ENCODE measurements at regions not wholly inside any gene's neighbourhood (a gene's known extent, or its start where the extent isn't known, plus 50 kb on each side); places are given as distances from the start of the nearest gene placed in this dataset.

DNA sequence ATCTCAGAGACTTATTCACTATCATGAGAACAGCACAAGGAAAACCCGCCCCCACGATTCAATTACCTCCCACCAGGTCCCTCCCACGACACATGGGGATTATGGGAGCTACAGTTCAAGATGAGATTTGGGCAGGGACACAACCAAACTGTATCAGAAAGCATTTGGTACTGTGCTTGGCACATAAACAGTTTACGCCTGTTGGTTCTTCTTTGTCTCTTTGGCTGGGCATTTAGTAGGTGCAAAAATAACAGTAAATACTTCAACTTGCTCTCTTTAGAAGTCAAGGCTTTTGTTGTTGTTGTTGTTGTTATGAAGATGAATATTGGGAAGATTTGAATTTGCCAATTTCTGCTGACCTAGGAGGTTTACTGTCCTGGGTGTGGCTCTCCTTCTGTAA, 175.4 kb upstream of the IGSF21 start:
- DNase-seq (ENCODE audit: low read depth in 2 of 2), result no peak

DNA sequence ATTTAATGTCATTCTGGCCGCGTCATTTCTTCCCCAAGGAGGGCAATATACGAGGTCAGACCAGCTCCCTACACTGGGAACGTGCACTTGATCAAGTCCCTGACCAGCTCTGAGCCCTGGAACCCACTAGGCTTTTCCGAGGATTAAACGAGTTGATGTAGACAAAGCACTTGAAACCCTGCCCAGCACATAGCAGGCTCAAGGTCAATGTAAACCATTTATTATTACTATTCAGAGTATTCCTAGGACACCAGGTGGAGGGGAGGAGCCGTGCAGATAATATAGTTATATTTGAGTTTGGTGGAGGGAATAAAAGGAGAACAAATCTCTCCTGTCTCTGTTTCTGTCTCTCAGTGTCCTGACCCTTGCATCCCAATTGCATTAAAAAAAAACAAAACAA, 174.1 kb upstream of the IGSF21 start:
- no peak for DNase-seq (ENCODE audit: low read depth in 2 of 2)

DNA sequence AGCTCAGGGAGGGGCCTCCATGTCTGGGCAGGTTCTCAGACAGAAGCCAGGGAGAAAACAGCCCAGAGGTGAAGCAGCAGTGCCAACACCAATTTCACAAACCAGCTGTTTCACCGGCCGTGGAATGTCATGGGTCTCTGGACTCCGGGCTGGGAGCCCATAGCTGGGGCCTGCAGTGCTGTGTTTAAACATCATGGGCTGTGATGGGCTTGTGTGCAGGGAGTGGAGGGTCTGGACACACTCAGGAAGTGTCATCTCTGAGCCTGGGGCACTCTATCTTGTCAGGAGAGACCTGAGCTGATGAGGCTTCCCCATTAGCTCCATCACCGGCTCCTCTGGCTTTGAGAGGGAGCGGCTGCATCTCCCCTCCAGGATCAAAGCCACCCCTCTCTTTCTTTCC, 173.6 kb upstream of the IGSF21 start:
- DNase-seq (ENCODE audit: low read depth in 2 of 2), result no peak

DNA sequence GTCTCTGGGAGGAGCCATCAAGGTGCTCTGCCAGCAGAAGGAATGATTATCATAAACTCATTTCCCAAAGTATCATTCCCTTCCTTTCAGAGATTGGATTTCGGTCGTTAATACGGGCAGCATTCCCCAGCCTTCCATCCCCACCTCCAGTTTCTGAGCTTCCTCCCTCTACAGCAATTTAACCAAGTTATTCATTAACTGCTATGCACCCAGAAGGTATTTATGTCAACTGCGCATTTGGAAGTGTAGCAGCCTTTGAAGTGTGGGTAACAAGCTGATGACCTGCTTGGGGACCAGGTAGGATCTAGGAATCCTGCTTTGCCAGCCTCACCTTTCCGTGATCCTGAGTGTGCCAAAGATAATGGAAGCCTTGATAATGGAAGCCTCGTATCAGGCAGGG, 172.4 kb upstream of the IGSF21 start:
- DNase-seq (ENCODE audit: low read depth in 2 of 2), result no peak

DNA sequence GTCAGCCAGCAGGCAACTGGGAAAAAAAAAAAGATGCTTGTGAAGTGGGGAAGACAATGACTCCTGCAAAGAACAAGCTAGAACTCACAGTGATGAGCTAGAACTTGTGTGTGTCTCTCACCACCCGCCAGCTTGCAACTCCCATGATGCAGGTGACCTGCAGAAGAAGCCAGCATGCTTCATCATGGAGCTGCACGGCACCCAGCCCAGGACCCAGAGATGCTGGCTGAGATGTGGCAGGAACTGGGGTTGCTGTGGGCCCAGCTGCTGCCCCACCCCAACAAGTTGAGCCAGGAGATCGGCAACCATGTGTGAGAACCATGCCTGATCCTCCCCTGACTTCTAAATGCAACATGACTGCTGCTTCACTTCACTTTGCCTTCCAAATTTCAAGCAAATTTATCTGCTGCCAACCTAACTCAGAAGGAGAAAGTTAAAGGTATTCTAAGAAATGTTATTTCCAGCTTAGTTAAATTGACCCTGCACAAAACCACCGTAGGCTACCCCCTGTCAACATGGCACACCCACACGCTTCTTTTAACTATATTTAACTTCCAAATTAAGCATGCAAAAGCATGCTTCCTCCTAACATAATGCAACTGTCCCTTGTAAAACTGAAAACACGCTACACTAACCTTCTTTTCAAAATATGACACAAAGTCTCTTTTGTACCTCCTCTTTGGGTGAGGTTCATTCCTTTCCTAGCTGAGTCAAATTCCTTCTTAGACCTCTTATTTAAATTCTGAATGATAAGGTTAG, 166.0 kb upstream of the IGSF21 start:
- DNase-seq (ENCODE audit: low read depth in 2 of 2), result no peak

DNA sequence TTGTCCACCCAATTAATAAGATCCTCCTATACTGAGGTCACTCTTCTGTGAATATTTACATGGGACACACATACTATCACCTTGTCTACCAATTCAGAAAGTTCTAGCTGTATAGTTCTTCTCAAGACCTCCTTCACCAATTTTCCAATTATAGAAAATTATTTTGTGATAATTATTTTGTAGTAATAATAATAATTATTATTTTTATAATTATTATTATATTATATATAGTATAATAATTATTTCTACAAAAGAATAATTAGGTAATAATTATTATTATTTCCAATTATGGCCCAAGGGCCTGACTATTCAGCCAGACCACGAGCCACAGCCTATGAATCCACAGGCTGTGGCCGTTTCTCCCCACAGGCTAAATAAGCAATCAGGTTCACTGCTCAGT, 164.1 kb upstream of the IGSF21 start:
- no peak for DNase-seq (ENCODE audit: low read depth in 2 of 2)

DNA sequence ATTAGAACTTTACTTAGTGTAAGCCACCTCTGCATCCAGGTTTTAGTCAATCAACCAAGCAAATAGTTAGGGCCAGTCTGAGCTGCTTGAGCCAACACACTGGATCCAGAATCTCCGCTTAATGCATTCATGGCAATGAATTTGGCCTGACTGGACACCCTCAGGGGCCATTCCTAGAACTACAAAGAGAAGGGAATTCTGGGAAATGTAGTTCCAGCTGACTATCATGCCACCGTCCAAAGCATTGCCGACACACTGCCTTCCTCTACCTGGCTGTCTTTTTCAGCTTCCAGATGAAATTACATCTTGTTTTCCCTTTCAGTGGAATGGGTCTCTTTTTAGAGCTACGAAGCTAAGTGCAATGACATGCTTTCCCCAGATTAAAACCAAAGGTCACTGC, 163.0 kb upstream of the IGSF21 start:
- DNase-seq (ENCODE audit: low read depth in 2 of 2), result no peak

DNA sequence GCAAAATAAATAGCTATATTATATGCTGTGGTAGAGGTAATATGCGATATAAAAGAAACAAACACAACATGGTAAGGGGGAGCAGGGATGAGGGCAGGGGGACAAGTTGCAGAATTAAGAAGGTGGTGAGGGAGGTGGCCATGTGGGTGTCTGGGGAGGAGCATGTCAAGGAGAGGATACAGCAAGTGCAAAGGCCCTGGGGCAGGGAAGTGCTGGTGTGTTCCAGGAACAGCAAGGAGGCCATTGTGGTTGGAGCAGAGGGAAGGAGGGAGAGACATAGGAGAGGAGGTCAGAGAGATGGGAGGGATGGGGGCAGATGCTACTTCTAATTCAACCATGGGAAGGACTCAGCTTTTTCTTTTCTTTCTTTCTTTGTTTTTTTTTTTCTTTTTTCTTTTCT, 161.2 kb upstream of the IGSF21 start:
- DNase-seq (ENCODE audit: low read depth in 2 of 2), result no peak

DNA sequence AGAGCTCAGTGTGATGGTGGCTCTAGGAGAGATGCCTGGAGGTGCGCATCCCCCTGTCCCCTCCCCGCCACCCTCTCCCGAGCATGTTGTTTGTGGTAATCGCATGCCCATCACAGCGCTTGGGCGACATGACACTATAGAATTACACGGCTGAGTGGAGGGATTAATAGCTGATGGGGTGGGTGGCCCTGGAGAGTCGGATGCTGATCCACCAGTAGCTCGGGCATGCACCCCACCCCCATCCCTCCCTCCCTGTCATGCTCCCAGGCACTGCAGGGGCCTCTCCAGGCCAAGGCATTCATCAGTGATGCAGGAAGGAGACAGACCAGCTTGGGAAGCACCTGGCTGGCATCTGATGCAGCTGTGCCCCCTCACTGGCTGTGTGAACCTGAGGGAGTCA, 159.0 kb upstream of the IGSF21 start:
- DNase-seq (ENCODE audit: low read depth in 2 of 2), result no peak

DNA sequence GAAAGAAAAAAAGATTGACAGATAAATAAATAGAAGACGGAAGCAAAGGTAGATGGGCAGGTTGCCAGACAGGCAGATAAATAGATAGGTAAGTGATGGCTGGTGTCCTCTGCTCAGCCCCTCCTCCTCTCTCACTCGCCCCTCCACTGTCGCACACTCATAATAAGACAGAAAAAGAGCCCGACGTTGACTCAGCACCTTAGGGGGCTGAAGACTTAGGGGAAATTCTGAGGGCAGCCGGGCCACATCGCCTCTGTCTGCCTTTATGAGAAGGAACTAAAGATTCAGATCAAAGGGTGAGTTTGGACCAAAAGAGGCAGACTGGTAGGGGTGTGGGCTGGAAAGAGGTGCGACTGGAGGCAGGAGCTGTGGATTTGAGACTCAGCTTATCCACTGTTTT, 158.1 kb upstream of the IGSF21 start:
- no peak for DNase-seq (ENCODE audit: low read depth in 2 of 2)

DNA sequence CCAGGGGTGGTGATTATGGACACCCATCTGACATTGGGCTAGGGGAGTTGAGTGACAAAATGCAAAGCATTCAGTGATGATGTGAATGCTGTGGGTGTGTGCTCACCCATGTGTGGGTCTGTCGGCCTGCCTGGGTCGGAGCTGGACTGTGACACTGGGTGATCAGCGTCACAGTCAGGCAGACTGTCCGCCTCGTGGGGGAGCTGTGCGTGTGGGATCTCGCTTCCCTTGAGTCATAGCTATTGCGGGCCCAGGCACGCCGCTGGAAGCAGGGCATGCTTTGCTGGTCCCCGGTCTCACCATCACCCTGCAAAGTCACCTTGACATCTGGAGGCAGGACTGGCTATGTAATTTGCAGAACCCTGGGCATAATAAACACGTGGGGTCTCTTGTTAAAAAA, 156.9 kb upstream of the IGSF21 start:
- no peak for DNase-seq (ENCODE audit: low read depth in 2 of 2)

DNA sequence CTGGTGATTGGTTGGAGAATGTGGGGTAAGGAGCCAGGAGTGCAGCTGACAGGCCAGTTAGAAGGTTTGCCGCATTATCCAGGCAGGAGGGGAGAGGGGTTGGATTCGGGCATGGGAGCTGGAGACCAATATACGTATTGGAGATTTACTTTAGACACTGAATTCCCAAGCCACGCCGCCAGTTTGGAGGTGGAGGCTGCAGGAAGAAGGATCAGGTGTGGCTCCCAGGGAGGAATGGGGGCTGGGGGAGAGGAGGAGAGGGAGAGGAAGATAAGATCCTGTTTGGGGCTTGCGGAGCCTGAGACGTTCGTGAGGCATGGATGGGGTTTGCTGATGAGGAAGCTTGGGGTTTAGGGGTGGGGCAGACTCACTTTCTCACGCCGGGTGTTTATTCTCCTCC, 155.1 kb upstream of the IGSF21 start:
- no peak for DNase-seq (ENCODE audit: low read depth in 2 of 2)

DNA sequence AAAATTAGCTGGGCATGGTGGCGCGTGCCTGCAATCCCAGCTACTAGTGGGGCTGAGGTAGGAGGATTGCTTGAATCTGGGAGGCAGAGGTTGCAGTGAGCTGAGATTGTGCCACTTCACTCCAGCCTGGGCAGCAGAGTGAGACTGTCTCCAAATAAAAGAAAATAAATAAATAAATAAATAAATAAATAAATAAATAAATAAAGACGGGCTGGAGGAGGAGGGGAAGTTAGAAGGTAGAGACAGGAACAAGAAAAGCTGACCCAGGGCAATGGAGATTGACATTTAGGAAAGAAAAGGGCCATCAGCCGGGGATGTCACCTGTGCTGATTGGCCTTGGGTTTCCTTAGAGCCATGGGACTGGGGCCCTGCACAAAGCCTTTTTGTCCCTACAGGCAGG, 153.7 kb upstream of the IGSF21 start:
- DNase-seq (ENCODE audit: low read depth in 2 of 2), result no peak

DNA sequence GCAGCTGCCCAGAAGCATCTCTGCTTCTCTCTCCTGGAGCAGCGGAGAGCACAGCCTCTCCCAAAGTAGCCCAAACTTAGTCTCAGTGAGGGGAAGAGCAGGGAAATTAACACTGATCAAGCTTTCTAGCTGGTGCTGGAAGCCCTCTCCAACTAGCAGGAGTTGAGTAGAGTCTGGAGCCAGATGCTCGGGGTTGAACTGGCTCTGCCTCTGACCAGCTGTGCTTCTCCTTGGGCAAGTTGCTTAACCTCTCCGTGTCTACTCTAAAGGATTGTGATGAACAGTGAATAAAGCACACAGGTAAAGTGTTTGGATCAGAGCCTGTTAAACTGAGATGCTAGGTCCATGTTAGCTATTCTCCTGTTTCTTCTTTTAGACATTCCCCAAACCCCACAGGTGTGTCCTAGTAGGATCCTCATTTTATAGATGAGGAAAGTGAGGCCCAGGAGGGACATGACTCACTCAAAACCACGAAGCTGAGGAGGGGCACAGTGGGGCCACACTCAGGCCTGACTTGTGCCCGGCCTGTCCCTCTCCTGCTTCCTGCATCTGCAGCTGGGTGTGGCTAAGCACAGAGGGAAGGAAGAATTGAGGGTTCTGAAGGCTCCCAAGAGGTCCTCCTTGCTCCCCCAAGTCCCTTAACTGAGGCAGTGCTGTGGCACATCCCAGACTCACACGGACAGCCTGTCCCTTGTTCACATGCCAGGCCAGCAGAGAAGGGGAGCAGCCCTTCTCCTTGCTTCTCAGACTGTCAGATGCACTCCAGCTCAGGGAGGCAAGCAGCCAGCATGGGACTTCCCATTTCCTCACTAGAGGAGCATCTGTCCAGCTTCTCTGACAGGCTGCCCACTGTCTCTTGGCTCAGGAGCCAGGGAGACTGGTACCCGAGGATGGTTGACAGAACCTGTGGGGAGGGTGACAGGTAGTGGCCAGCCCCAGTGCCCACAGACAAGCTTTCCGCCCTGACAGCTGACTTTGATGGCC, 152.0 kb upstream of the IGSF21 start:
- DNase-seq (ENCODE audit: low read depth in 2 of 2), result no peak

DNA sequence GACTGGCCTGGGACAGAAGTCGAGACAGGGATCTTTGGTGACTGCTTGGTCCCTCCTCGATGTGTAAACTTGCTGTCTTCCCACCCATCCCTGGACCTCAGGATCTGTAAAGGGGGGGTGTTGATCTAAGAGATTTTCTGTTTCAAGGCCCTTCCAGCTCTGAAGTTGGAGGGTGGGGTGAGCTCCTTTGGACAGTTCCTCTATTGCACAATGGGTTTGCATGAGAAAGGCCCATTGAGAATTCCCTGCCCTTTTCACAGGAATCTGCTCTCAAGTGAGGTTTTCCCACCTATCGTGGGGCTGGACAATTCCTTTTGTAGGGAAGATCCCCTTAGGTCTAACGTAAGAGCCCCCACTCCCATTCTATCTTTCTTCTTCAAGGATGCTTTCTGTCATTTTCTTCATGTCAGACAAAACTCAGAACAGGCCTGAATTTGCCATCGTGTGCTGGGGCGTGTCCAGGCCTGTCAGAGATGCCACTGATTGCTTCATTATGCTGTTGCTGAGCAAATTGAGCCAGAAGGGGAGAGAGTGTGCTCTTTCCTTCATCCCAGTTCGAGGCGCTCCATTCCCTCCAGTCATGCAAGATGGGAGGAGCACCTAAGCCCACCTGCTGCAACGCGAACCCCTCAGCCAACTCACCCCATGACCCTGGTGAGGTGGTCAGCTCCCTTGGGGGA, 149.9 kb upstream of the IGSF21 start:
- no peak for DNase-seq (ENCODE audit: low read depth in 2 of 2)

DNA sequence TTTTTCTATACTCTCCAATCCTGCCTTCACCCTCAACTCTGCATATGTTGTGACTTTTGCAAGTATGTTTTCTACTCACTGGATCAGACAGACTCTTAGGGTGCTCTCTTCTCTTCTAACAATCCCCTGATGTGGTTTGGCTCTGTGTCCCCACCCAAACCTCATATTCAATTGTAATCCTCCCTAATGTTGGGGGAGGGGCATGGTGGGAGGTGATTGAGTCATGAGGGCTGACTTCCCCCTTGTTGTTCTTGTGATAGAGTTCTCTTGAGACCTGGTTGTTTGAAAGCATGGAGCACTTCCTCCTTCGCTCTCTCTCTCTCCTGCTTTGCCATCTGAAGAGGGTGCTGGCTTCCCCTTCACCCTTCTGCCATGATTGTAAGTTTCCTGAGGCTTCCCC, 148.9 kb upstream of the IGSF21 start:
- DNase-seq (ENCODE audit: low read depth in 2 of 2), result no peak

DNA sequence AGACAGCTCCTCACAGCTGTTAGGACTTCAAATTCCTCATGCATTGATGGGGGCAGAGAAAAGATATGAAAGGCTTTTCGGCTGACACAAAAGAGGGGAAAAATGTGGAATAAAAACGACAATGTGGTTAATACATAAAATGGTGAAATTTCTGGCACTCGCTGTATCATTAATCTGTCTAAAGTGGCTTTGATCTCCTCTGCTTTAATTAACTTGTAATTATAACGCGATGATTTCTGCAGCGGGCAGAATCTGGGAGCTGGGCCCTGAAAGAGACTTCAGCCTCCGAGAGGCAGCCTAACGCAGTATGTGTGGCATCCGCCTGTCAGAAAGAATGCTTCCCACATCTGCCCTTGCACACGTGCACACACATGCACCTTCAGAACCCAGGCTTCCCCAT, 144.1 kb upstream of the IGSF21 start:
- DNase-seq (ENCODE audit: low read depth in 2 of 2), result no peak

DNA sequence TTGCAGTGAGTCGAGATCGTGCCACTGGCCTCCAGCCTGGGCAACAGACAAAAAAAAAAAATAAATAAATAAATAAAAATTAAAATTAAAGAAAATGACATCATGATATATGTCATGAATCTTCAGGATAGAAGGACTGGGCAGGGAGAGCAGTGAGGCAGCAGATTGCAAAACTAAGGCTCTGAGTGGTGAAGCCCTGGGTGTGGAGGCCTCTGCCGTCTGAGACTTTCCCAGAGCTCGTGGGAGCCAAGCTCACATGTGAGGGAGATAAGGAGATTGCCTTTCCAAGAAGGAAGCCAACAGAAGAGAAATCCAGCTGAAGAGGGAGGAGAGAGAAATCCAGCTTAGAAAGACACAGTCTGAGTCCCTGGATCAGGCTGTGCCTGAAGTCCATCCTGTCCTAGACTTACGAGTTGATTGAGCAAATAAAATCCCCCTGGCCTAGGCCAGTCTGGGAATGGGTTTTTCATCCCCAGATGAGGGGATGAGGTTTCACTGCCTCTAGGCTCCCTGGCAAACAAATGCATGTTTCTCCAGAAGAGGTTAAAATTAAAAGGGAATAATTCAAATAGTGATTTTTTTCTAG, 142.0 kb upstream of the IGSF21 start:
- no peak for DNase-seq (ENCODE audit: low read depth in 2 of 2)

DNA sequence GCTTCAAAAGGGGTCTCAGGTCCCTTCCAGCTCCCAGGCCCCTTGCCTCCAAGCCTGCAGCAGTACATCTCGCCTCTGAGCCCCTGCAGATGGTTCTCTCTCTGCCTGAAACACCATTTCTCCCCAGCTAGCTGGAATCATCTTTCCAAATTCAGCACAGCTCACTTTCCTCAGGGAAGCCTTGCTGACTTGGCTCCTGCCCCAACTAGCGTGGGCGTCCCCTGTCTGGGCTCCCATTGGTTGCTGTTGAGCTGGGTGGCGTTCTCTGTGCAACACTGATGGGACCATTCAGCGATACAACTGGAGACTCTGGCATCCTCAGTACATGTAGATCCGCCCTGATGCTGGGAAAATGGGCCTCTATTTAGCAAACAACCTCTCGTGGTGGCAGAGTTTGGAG, 141.3 kb upstream of the IGSF21 start:
- DNase-seq (ENCODE audit: low read depth in 2 of 2), result no peak

DNA sequence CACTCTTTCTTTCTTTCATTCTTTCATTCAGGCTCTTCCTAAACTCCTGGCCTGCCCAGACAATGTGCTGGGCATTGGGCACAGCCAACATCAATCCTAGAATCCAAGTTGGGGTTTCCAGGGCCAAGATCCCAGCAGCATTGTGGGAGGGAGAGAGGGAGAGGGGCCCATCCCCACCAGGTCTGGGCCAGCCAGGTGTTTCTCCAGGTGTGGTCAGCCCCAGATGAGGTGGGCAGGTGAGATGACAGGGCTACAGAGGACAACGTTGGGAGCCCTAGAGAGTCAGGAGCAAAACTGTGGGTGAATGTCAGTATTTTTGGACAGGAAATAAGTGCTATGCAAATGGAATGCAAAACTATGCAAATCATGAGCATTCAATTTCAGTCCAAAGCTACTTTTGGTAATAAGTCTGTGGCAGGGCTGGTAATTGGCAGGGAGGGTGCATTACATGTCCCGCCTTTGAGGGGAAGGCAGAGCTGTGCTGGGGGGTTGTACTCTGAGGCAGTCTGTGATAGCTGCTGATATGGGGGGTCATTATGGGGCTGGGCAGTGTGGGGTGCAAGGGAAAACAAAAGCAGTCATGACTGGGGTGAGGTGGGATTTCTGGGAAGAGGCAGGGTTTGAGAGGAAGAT, 139.9 kb upstream of the IGSF21 start:
- no peak for DNase-seq (ENCODE audit: low read depth in 2 of 2)

DNA sequence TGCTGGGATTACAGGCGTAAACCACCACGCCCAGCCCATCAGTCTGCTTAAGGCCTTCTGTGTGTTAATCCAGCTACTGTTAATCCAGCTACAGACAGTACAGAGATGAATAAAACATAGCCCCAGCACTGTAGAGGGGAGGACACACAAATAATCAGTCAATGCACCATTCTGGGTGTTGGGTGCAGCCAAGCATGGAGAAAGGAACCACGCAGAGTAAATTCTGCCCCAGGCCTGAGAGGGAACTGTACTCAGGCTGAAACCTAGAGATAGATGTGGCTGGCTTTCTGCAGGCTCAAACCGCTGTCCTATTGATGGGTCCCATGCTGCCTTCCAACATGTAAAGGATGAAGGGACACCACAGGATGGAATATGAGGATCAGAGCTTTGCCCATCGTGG, 136.8 kb upstream of the IGSF21 start:
- DNase-seq (ENCODE audit: low read depth in 2 of 2), result no peak

DNA sequence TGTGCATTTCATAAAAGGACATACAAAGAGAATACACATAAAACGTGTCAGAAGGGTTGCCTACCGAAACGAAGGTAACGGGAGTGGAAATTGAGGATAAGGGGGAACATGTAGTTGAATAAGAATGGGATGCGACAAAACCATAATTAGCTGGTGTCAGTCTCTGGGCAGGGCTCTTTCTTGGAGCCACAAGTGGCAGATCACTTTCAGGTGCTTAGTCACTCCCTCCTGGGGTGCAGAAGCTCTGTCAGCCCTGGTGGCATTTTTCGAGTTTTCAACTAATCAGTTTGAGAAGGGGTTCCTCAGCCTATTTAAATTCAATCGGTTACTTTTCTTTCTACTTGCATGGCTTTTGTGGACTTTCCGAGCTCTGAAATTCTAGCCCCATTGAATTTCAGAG, 133.9 kb upstream of the IGSF21 start:
- DNase-seq (ENCODE audit: low read depth in 2 of 2), result no peak
